ENCODE measurements at regions not wholly inside any gene's neighbourhood (a gene's known extent, or its start where the extent isn't known, plus 50 kb on each side); places are given as distances from the start of the nearest gene placed in this dataset.

- FAIRE-seq, result no peak
- TF ChIP-seq EZH2 (IDR thresholded peaks at IDR 0.05; ENCODE audit: insufficient read depth, low read length), result no peak
- TF ChIP-seq, protein P1, sequence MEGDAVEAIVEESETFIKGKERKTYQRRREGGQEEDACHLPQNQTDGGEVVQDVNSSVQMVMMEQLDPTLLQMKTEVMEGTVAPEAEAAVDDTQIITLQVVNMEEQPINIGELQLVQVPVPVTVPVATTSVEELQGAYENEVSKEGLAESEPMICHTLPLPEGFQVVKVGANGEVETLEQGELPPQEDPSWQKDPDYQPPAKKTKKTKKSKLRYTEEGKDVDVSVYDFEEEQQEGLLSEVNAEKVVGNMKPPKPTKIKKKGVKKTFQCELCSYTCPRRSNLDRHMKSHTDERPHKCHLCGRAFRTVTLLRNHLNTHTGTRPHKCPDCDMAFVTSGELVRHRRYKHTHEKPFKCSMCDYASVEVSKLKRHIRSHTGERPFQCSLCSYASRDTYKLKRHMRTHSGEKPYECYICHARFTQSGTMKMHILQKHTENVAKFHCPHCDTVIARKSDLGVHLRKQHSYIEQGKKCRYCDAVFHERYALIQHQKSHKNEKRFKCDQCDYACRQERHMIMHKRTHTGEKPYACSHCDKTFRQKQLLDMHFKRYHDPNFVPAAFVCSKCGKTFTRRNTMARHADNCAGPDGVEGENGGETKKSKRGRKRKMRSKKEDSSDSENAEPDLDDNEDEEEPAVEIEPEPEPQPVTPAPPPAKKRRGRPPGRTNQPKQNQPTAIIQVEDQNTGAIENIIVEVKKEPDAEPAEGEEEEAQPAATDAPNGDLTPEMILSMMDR (IDR thresholded peaks at IDR 0.05; ENCODE audit: insufficient read depth, low read depth, low read length), result no peak
- no peaks in the 10 kb centered on the region for H3K9me3 ChIP-seq (ENCODE audit: insufficient read depth, low read depth, low read length)
Measured at GRCh38 chr2:122019724-122020123, 264.3 kb downstream of the TSN start.

DNA sequence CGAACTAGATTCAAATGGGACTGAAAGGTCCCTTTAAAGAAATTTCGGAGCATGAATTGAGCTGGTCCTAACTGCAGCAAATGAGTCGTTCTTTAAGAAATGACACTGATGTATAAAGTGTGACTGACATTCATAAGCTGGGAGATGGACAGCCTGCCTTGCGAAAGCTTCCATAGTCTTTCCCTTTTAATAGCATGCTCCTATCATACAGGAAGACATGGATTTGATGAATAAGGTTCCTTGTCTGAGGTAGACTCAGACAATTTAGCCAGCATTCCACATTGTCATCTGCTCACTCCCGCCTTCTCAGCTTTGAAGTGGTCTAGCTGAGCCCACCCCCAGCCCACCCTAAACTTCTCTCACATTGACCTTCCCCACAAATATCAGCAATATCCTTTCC, 264.9 kb downstream of the TSN start:
- Histone ChIP-seq H3K27ac (ENCODE audit: low read depth, low read length) (no peak overlapping the region), H3K79me2 (ENCODE audit: insufficient read depth, low read length) (no peaks in the 10 kb centered on the region), H3K4me3 (ENCODE audit: insufficient read depth, low read depth, low read length) (no peak overlapping the region), H2AFZ (ENCODE audit: low read depth, low read length) (no peak overlapping the region), H3K9me3 (ENCODE audit: insufficient read depth, low read depth, low read length) (no peaks in the 10 kb centered on the region), H3K4me2 (ENCODE audit: low read length) (no peak overlapping the region), H3K9ac (ENCODE audit: low read length) (no peak overlapping the region), H3K36me3 (ENCODE audit: insufficient read depth, low read length) (no peaks in the 10 kb centered on the region), H3K4me1 (ENCODE audit: insufficient read depth, low read length) (no peaks in the 10 kb centered on the region), H3K27me3 (ENCODE audit: insufficient read depth, low read length) (no peaks in the 10 kb centered on the region), H4K20me1 (ENCODE audit: insufficient read depth, low read length) (no peaks in the 10 kb centered on the region)
- Mint-ChIP-seq H3K36me3 (ENCODE audit: low read depth, unreplicated experiment) (no peaks in the 10 kb centered on the region), H3K27me3 (ENCODE audit: low read depth, unreplicated experiment) (peaks cover 14% of the 10 kb centered on the region), H3K4me1 (ENCODE audit: low read depth, unreplicated experiment) (peaks cover 7% of the 10 kb centered on the region), H3K27ac (ENCODE audit: unreplicated experiment) (no peak overlapping the region), H3K4me3 (ENCODE audit: unreplicated experiment) (no peak overlapping the region), H3K9me3 (ENCODE audit: unreplicated experiment) (no peaks in the 10 kb centered on the region)
- DNase-seq (ENCODE audit: low read depth), result no peak
- no peak for FAIRE-seq
- no peak for TF ChIP-seq EZH2 (IDR thresholded peaks at IDR 0.05; ENCODE audit: insufficient read depth, low read length)
- TF ChIP-seq, protein P1 (IDR thresholded peaks at IDR 0.05; ENCODE audit: insufficient read depth, low read depth, low read length), result no peak

More at GRCh38 chr2:122019724-122020123, 264.3 kb downstream of the TSN start:
- H3K4me3 Mint-ChIP-seq (ENCODE audit: unreplicated experiment), result no peak overlapping the region
- no peaks in the 10 kb centered on the region for H3K36me3 Mint-ChIP-seq (ENCODE audit: low read depth, unreplicated experiment)
- Histone ChIP-seq H2AFZ (ENCODE audit: low read depth, low read length) (no peak overlapping the region), H3K27ac (ENCODE audit: low read depth, low read length) (no peak overlapping the region), H3K4me3 (ENCODE audit: insufficient read depth, low read depth, low read length) (no peak overlapping the region), H3K79me2 (ENCODE audit: insufficient read depth, low read length) (no peaks in the 10 kb centered on the region), H3K9ac (ENCODE audit: low read length) (no peak overlapping the region), H4K20me1 (ENCODE audit: insufficient read depth, low read length) (no peaks in the 10 kb centered on the region), H3K4me1 (ENCODE audit: insufficient read depth, low read length) (no peaks in the 10 kb centered on the region), H3K36me3 (ENCODE audit: insufficient read depth, low read length) (no peaks in the 10 kb centered on the region), H3K27me3 (ENCODE audit: insufficient read depth, low read length) (no peaks in the 10 kb centered on the region), H3K4me2 (ENCODE audit: low read length) (no peak overlapping the region)
- peaks cover 7% of the 10 kb centered on the region for H3K4me1 Mint-ChIP-seq (ENCODE audit: low read depth, unreplicated experiment)
- DNase-seq (ENCODE audit: low read depth), result no peak
- no peak overlapping the region for H3K27ac Mint-ChIP-seq (ENCODE audit: unreplicated experiment)
- peaks cover 14% of the 10 kb centered on the region for H3K27me3 Mint-ChIP-seq (ENCODE audit: low read depth, unreplicated experiment)
- no peaks in the 10 kb centered on the region for H3K9me3 Mint-ChIP-seq (ENCODE audit: unreplicated experiment)

- FAIRE-seq (no peak), DNase-seq (ENCODE audit: low read depth) (no peak)
- no peak overlapping the region for H3K27ac Mint-ChIP-seq (ENCODE audit: unreplicated experiment)
Measured at GRCh38 chr2:122021941-122022340, 266.5 kb downstream of the TSN start.

More at GRCh38 chr2:122021941-122022340, 266.5 kb downstream of the TSN start:
- no peaks in the 10 kb centered on the region for H3K9me3 Mint-ChIP-seq (ENCODE audit: unreplicated experiment)
- Histone ChIP-seq H3K27ac (ENCODE audit: low read depth, low read length) (no peak overlapping the region), H3K9me3 (ENCODE audit: insufficient read depth, low read depth, low read length) (no peaks in the 10 kb centered on the region), H3K9ac (ENCODE audit: low read length) (no peak overlapping the region), H3K4me3 (ENCODE audit: insufficient read depth, low read depth, low read length) (no peak overlapping the region), H3K79me2 (ENCODE audit: insufficient read depth, low read length) (no peaks in the 10 kb centered on the region), H4K20me1 (ENCODE audit: insufficient read depth, low read length) (no peaks in the 10 kb centered on the region), H3K4me2 (ENCODE audit: low read length) (no peak overlapping the region), H3K4me1 (ENCODE audit: insufficient read depth, low read length) (no peaks in the 10 kb centered on the region), H3K27me3 (ENCODE audit: insufficient read depth, low read length) (no peaks in the 10 kb centered on the region), H3K36me3 (ENCODE audit: insufficient read depth, low read length) (no peaks in the 10 kb centered on the region), H2AFZ (ENCODE audit: low read depth, low read length) (no peak overlapping the region)
- no peak overlapping the region for H3K4me3 Mint-ChIP-seq (ENCODE audit: unreplicated experiment)
- peaks cover 14% of the 10 kb centered on the region for H3K27me3 Mint-ChIP-seq (ENCODE audit: low read depth, unreplicated experiment)
- TF ChIP-seq, protein P1 (IDR thresholded peaks at IDR 0.05; ENCODE audit: insufficient read depth, low read depth, low read length), result no peak
- no peak for TF ChIP-seq EZH2 (IDR thresholded peaks at IDR 0.05; ENCODE audit: insufficient read depth, low read length)
- H3K4me1 Mint-ChIP-seq (ENCODE audit: low read depth, unreplicated experiment), result peaks cover 7% of the 10 kb centered on the region
- no peaks in the 10 kb centered on the region for H3K36me3 Mint-ChIP-seq (ENCODE audit: low read depth, unreplicated experiment)
